PC-3 (cell line): ENCODE measurements at regions not wholly inside any gene's neighbourhood (a gene's known extent, or its start where the extent isn't known, plus 50 kb on each side); places are given as distances from the start of the nearest gene placed in this dataset.
"Not testable (repeated sequence)": the region's sequence is repeated elsewhere in the genome, so short reads cannot be mapped to it uniquely, and the experiment has no call there.

ENCODE experiments used
- ATAC-seq: fragments of 200-7000 bp; cut with Tn5 transposase; 2 replicates; pipeline ENCODE4 v1.9.1; 2020; ENCODE audit warnings: mild to moderate bottlenecking, moderate library complexity
- BruUV-seq: library from RNA; stranded (reverse); fragments of 400-500 nt; replicated peaks from 2 replicates; lab custom pipeline; 2021; lab: Mats Ljungman, UMichigan
- CTCF ChIA-PET: fragments of 300-600 bp; sonication (Branson Sonifier 250); formaldehyde crosslinking; loops from one replicate; lab custom pipeline; 2022; ENCODE audit warnings: antibody characterized with exemption; lab: Charles Lee
- POLR2A ChIA-PET: fragments of 300-600 bp; sonication (Branson Sonifier 250); formaldehyde crosslinking; loops from one replicate; lab custom pipeline; 2022; ENCODE audit warnings: antibody characterized with exemption; ENCODE audit not compliant: unreplicated experiment; lab: Charles Lee
- DNase-seq: peaks from one replicate; pipeline ENCODE4 v3.0.0-alpha.2; 2015
- H2AFZ ChIP-seq: fragments of 300-600 bp; sonication (generic); 2 replicates; pipeline ENCODE4 v1.6.0; 2016; ENCODE audit warnings: antibody characterized with exemption, low read length
- H3F3A ChIP-seq: fragments of 300-600 bp; sonication (generic); one replicate; pipeline ENCODE4 v1.6.0; 2017; ENCODE audit warnings: antibody characterized with exemption, low read length, control low read depth, mild to moderate bottlenecking; ENCODE audit not compliant: unreplicated experiment
- H3K27ac ChIP-seq: fragments of 300-600 bp; sonication (generic); 2 replicates; pipeline ENCODE4 v1.5.1; 2016; ENCODE audit warnings: mild to moderate bottlenecking, low read length
- H3K27me3 ChIP-seq: fragments of 300-600 bp; sonication (generic); 2 replicates; pipeline ENCODE4 v1.6.1; 2016; ENCODE audit warnings: low read length, mixed read lengths
- H3K36me3 ChIP-seq: fragments of 300-600 bp; sonication (generic); 2 replicates; pipeline ENCODE4 v1.6.1; 2016; ENCODE audit warnings: low read depth, mixed run types, low read length, mixed read lengths
- H3K4me1 ChIP-seq: fragments of 300-600 bp; sonication (generic); 2 replicates; pipeline ENCODE4 v1.5.1; 2016; ENCODE audit warnings: low read length; ENCODE audit not compliant: insufficient read depth
- H3K4me2 ChIP-seq: fragments of 300-600 bp; sonication (generic); 2 replicates; pipeline ENCODE4 v1.6.0; 2016; ENCODE audit warnings: low read length
- H3K4me3 ChIP-seq: fragments of 300-600 bp; sonication (generic); 2 replicates; pipeline ENCODE4 v1.5.1; 2016; ENCODE audit warnings: mild to moderate bottlenecking, low read length, mixed read lengths
- H3K79me2 ChIP-seq: fragments of 300-600 bp; sonication (generic); 2 replicates; pipeline ENCODE4 v1.6.1; 2017; ENCODE audit warnings: low read length, mixed read lengths
- H3K9ac ChIP-seq: fragments of 300-600 bp; sonication (generic); 2 replicates; pipeline ENCODE4 v1.6.0; 2016; ENCODE audit warnings: mild to moderate bottlenecking, low read length
- H3K9me2 ChIP-seq: fragments of 300-600 bp; sonication (generic); replicated peaks from 2 replicates; pipeline ENCODE4 v1.6.1; 2016; ENCODE audit warnings: mixed run types, low read length, mixed read lengths
- H3K9me3 ChIP-seq: fragments of 300-600 bp; sonication (generic); 2 replicates; pipeline ENCODE4 v1.6.1; 2016; ENCODE audit warnings: low read length, mixed read lengths
- H4K20me1 ChIP-seq: fragments of 300-600 bp; sonication (generic); 2 replicates; pipeline ENCODE4 v1.6.1; 2016; ENCODE audit warnings: low read length, mixed read lengths
- CTCF ChIP-seq: fragments of 300-600 bp; sonication (generic); conservative IDR thresholded peaks from 2 replicates; pipeline ENCODE4 v1.5.1; 2017; ENCODE audit warnings: antibody characterized with exemption, low read depth, mild to moderate bottlenecking, low read length
- EZH2 ChIP-seq: fragments of 300-600 bp; sonication (generic); IDR thresholded peaks from one replicate; pipeline ENCODE4 v1.6.1; 2017; ENCODE audit warnings: antibody characterized with exemption, mild to moderate bottlenecking, low read length; ENCODE audit not compliant: unreplicated experiment
- EZH2phosphoT487 ChIP-seq: fragments of 300-600 bp; sonication (generic); IDR thresholded peaks from 2 replicates; pipeline ENCODE4 v1.6.1; 2018; ENCODE audit warnings: mild to moderate bottlenecking, antibody characterized with exemption, low read length, borderline replicate concordance
- intact Hi-C: fragments of 100-400 bp; cut with micrococcal nuclease; formaldehyde crosslinking; loops from 2 replicates; pipeline ENCODE4 v1.9.0; 2023

- H4K20me1 ChIP-seq, CTCF ChIA-PET, BruUV-seq, H3K9ac ChIP-seq, POLR2A ChIA-PET, ATAC-seq, H3F3A ChIP-seq, H3K9me3 ChIP-seq, H3K4me3 ChIP-seq, H3K36me3 ChIP-seq, H3K27ac ChIP-seq, H3K4me2 ChIP-seq, H3K4me1 ChIP-seq, H2AFZ ChIP-seq, H3K79me2 ChIP-seq, intact Hi-C loops, H3K9me2 ChIP-seq, H3K27me3 ChIP-seq, DNase-seq: not testable (repeated sequence)
These were observed 148.2 kb downstream of the GOSR1 start for GRCh38 chr17:30625380-30625779.

GRCh38 chr17:30624180-30624579, 147.0 kb downstream of the GOSR1 start:
- H3K9me2 ChIP-seq, POLR2A ChIA-PET, intact Hi-C loops, H3K27ac ChIP-seq, H3K79me2 ChIP-seq, H3K36me3 ChIP-seq, H3K4me1 ChIP-seq, CTCF ChIA-PET, H3K4me3 ChIP-seq, H3F3A ChIP-seq, H3K9ac ChIP-seq, H2AFZ ChIP-seq, H3K4me2 ChIP-seq, H4K20me1 ChIP-seq, H3K27me3 ChIP-seq, BruUV-seq, ATAC-seq, H3K9me3 ChIP-seq, DNase-seq: not testable (repeated sequence)

GRCh38 chr17:30609682-30610081, 132.5 kb downstream of the GOSR1 start:
- H3K9me3 ChIP-seq, H3K27me3 ChIP-seq, H3K36me3 ChIP-seq, H3F3A ChIP-seq, H3K4me2 ChIP-seq, POLR2A ChIA-PET, H3K4me3 ChIP-seq, H4K20me1 ChIP-seq, H3K4me1 ChIP-seq, H3K9ac ChIP-seq, H3K27ac ChIP-seq, BruUV-seq, CTCF ChIA-PET, H3K9me2 ChIP-seq, ATAC-seq, DNase-seq, intact Hi-C loops, H2AFZ ChIP-seq: not testable (repeated sequence)
- H3K79me2 ChIP-seq = peaks cover 26% of the 10 kb centered on the region

- no peaks in the 10 kb centered on the region for H3K36me3 ChIP-seq
- no peak overlapping the region for H3K4me3 ChIP-seq
- H4K20me1 ChIP-seq = no peaks in the 10 kb centered on the region
- ChIA-PET CTCF (no interaction called here), POLR2A (no interaction called here)
- intact Hi-C loops = no loop called here
- TF ChIP-seq EZH2 = no peak
- no peak for TF ChIP-seq EZH2phosphoT487
- TF ChIP-seq CTCF = no peak
- no peaks in the 10 kb centered on the region for H3F3A ChIP-seq
- H3K79me2 ChIP-seq = peaks cover 60% of the 10 kb centered on the region
- H2AFZ ChIP-seq = no peak overlapping the region
- H3K27me3 ChIP-seq = no peaks in the 10 kb centered on the region
- H3K9ac ChIP-seq = no peak overlapping the region
- H3K4me1 ChIP-seq = no peaks in the 10 kb centered on the region
- DNase-seq (no peak), ATAC-seq (no peak)
- no TSS peak for BruUV-seq
- no peaks in the 10 kb centered on the region for H3K9me2 ChIP-seq
- no peak overlapping the region for H3K27ac ChIP-seq
- H3K9me3 ChIP-seq = no peaks in the 10 kb centered on the region
- no peak overlapping the region for H3K4me2 ChIP-seq
These were observed 128.3 kb downstream of the GOSR1 start for GRCh38 chr17:30605523-30605922.
